Thymus (tissue), 11 donors: ENCODE measurements at regions not wholly inside any gene's neighbourhood (a gene's known extent, or its start where the extent isn't known, plus 50 kb on each side); places are given as distances from the start of the nearest gene placed in this dataset.

Experiments used
- DNase-seq, 9 donors: peaks; one replicate each; pipeline ENCODE4 v3.0.0-alpha.2; 2013; ENCODE audit warnings: low spot score in 9 of 9, low read depth in 6 of 9, missing footprints in 1 of 9
- H3K27ac ChIP-seq, 2 donors: one replicate each; pipeline ENCODE4 v1.5.1; 2013; ENCODE audit warnings: control low read depth in 1 of 2, low read depth in 1 of 2, low read length in 1 of 2, mild to moderate bottlenecking in 1 of 2, moderate library complexity in 1 of 2
- H3K27me3 ChIP-seq, 2 donors: one replicate each; pipeline ENCODE4 v1.5.1; 2013; ENCODE audit warnings: low read length in 1 of 2; ENCODE audit not compliant: control insufficient read depth in 2 of 2, insufficient read depth in 1 of 2
- H3K36me3 ChIP-seq, 2 donors: one replicate each; pipeline ENCODE4 v1.5.1; 2013; ENCODE audit warnings: low read length in 1 of 2, mild to moderate bottlenecking in 1 of 2, moderate library complexity in 1 of 2; ENCODE audit not compliant: control insufficient read depth in 2 of 2, insufficient read depth in 2 of 2
- H3K4me1 ChIP-seq, 2 donors: one replicate each; pipeline ENCODE4 v1.5.1; 2013; ENCODE audit warnings: low read length in 2 of 2; ENCODE audit not compliant: control insufficient read depth in 2 of 2, insufficient read depth in 2 of 2
- H3K4me3 ChIP-seq, 2 donors: one replicate each; pipeline ENCODE4 v1.5.1; 2013; ENCODE audit warnings: low read length in 2 of 2, control low read depth in 1 of 2, mild to moderate bottlenecking in 1 of 2
- H3K9me3 ChIP-seq, 2 donors: one replicate each; pipeline ENCODE4 v1.5.1; 2013; ENCODE audit warnings: low read length in 1 of 2, mild to moderate bottlenecking in 1 of 2; ENCODE audit not compliant: control insufficient read depth in 2 of 2, insufficient read depth in 1 of 2
- WGBS: extraction: QIAGEN DNeasy Blood & Tissue Kit; methylation state at CpG from one replicate; pipeline ENCODE4 v1.1.7; 2013; 5-methylcytosine and 5-hydroxymethylcytosine counted together
- donor health status: healthy.

DNA sequence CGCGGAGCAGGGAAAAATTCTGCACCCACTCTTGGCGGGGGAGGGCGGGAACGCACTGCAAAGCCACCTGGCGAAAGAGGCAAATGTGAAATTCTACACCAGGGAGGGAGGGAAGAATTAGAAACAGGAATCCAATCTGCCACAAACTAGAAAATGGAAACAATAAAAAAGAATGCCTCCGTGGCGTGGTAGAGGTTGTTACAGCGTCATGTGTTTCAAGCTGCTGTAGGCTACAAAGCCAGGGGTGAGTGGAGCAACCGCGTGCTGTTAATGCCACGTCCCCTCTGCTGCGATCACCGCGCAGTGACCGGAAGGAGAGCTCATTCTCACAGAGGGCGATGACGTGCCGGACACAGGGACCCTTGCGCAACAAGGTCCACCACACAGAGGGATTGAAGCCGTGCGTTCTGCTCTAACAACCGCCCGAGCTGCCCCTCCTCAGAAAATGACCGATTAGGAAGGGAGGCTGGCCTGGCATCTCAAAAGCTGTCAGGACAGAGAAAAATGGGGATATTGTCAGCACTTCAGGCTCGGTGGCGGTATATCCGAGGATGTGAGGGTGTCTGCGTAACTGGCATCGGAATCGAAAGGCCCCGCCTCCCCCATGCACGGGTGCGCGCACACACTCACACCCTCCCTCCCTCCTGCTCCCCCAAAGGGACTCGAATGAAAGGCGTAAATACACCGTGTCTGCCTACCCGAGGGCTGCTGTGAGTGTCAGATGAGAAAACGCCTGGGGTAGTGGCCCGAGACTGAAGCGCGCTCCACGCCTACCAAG is 70.8 kb upstream of the TNRC6C start:
- H3K4me3 ChIP-seq, result peak overlapping the region; percentile 32 to 52
- peak overlapping the region; percentile 56 to 63 for H3K27ac ChIP-seq
- WGBS, result 4% methylated on average over 44 of the region's 44 CpGs
- peaks cover 0 to 13% of the 10 kb centered on the region in 2 donors for H3K27me3 ChIP-seq
- DNase-seq, result peak in 4 of 9 donors; percentile 74 to 89 (median 76)
- peaks cover 45 to 87% of the 10 kb centered on the region in 2 donors for H3K4me1 ChIP-seq
- H3K36me3 ChIP-seq, result no peaks in the 10 kb centered on the region
- H3K9me3 ChIP-seq, result peaks cover 0 to 5% of the 10 kb centered on the region in 2 donors

DNA sequence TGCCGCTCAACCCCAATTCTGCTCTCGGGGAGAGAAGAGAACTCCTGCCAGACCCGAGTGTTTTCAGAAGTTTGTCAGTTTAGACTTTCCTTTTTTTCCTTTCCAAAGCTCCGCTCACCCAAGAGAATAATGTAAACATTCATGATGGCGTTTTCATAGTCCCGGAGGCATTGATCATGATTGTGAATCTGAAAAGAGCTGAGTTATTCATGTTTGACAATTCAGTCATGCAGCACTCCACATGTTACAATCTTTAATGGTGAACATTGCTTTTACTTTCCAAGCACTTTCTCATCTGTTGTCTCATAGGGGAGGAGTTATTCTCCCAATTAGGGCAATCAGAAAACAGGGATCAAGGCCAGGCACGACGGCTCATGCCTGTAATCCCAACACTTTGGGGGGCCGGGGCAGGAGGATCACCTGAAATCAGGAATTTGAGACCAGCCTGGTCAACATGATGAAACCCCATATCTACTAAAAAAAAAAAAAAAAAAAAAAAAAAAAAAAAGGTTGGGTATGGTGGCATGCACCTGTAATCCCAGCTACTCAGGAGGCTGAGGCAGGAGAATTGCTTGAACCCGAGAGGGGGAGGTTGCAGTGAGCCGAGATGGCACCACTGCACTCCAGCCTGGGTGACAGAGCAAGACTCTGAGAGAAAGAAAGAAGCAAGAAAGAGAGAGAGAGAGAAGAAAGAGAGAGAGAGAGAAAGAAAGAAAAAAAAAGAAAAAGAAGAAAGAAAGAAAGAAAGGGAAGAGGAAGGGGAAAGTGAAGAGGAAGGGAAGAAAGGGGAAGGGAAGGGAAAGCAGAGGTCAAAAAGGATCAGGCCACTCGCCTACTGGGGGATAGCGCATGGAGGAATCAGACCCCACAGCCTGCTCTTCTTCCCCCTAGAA is 70.0 kb upstream of the TNRC6C start:
- H3K9me3 ChIP-seq, result peaks cover 0 to 12% of the 10 kb centered on the region in 2 donors
- H3K36me3 ChIP-seq, result no peaks in the 10 kb centered on the region
- peaks cover 0 to 13% of the 10 kb centered on the region in 2 donors for H3K27me3 ChIP-seq
- H3K4me1 ChIP-seq, result peaks cover 44 to 87% of the 10 kb centered on the region in 2 donors
- 64% methylated on average over 13 of the region's 13 CpGs for WGBS
- H3K27ac ChIP-seq, result peak overlapping the region; percentile 56 to 63
- no peak for DNase-seq
- H3K4me3 ChIP-seq, result peak overlapping the region; percentile 32 to 52

DNA sequence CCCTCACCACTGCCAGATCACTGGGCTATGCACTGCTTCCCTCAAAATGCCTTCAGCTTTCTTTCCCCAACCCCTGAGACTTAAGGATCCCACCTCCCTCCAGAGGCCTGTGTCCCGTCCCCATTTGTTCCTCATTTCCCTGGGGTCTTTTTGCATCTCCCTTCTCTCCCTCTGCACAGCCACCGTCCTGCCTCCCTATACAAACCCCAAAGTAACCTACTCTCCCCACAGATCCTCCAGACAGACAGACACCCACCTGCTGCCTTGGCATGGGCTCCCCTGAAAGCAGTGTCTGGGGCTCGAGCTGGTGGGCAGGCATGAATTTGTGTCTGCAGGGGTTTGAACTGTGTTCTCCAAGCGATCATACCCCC is 69.4 kb upstream of the TNRC6C start:
- no peak for DNase-seq
- Histone ChIP-seq H3K27me3 (peaks cover 0 to 13% of the 10 kb centered on the region in 2 donors), H3K4me3 (no peak overlapping the region), H3K27ac (no peak overlapping the region), H3K4me1 (peaks cover 44 to 87% of the 10 kb centered on the region in 2 donors), H3K36me3 (no peaks in the 10 kb centered on the region), H3K9me3 (peaks cover 0 to 9% of the 10 kb centered on the region in 2 donors)
- WGBS, result 80% methylated on average over 4 of the region's 4 CpGs

DNA sequence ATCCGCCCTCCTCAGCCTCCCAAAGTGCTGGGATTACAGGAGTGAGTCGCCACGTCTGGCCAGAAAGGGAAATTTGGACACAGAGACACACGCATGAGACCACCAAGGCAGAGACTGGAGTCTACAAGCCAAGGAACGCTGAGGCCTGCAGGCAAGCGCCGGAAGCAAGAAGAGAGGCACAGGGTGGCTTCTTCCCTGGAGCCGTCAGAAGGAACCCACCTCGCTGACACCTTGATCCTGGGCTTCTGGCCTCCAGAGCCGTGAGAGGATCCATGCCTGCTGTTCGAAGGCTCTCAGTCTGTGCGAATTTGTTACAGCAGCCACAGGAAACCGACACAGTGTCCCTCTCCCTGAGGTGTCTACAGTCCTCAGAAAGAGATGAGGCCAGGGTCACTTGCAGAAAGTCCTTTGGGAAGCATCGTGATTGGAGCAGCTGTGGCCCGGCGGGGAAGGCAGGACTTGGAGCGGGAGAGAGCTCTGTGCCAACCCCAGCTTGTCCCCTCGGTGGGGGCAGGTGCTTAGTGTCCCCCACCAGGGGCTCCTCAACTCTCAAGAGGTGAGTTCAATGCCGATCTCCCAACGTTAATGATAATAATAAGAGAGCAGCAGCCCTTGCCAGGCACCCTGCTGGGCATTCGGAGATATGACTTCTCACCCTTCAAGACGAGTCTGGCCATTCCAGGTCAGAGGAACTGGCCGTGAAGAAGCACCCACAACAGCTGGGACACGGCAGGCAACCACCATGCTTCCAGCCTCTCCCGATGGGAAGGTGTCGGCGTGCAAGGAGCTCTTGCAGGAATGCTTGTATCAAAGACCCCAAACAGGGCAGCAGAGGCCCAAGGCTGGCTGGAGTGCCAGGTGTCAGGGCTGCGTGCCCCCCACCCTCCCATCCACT is 68.4 kb upstream of the TNRC6C start:
- no peak for DNase-seq
- H3K9me3 ChIP-seq, result peaks cover 0 to 7% of the 10 kb centered on the region in 2 donors
- H3K36me3 ChIP-seq, result no peaks in the 10 kb centered on the region
- H3K4me1 ChIP-seq, result peaks cover 45 to 88% of the 10 kb centered on the region in 2 donors
- no peak overlapping the region for H3K27ac ChIP-seq
- peaks cover 0 to 13% of the 10 kb centered on the region in 2 donors for H3K27me3 ChIP-seq
- WGBS, result 97% methylated on average over 28 of the region's 28 CpGs
- H3K4me3 ChIP-seq, result no peak overlapping the region

DNA sequence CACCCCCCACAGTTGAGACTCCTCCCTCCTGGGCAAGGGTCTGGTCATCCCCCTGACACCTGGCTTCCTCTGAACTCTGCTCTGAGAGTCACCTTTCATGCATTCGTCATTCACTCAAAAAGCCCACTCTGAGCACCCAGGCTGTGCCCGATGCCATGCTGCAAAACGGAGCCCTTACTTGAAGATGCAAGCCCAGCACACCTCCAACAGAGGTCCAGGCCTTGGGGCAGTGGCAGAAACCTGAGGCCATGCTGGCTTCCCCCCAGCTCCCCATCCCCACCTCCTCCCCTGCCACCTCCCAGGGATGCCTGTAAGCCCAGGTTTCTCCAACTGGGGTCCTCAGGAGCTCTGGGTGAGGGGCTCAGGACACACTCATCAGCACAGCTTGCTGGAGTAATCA is 67.7 kb upstream of the TNRC6C start:
- Histone ChIP-seq H3K36me3 (no peaks in the 10 kb centered on the region), H3K4me1 (peaks cover 45 to 89% of the 10 kb centered on the region in 2 donors), H3K9me3 (peaks cover 0 to 7% of the 10 kb centered on the region in 2 donors), H3K4me3 (no peak overlapping the region), H3K27ac (no peak overlapping the region), H3K27me3 (peaks cover 0 to 13% of the 10 kb centered on the region in 2 donors)
- no peak for DNase-seq
- WGBS, result 92% methylated on average over 3 of the region's 3 CpGs

DNA sequence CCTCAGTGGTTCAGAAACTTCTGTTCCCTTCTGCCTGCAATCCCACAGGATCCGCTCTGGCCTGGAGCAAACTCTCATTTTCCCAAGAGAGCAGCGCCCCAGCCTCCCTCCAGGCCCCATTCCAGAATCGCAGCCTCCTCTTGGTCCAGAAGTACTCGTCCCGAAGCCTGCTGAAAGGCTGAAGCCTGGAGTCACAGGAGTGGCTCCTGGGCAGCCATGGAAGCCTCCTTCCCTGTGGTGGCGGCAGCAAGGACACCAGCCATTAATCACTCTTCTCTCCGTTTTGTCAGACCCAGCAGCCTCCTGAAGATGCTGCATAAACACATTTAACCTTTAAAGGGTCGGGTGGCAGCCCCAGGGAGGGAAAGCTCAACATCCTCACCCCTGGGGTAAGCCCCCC is 66.9 kb upstream of the TNRC6C start:
- Histone ChIP-seq H3K36me3 (no peaks in the 10 kb centered on the region), H3K9me3 (peaks cover 0 to 7% of the 10 kb centered on the region in 2 donors), H3K4me3 (no peak overlapping the region), H3K4me1 (peaks cover 45 to 87% of the 10 kb centered on the region in 2 donors), H3K27ac (no peak overlapping the region), H3K27me3 (peaks cover 0 to 9% of the 10 kb centered on the region in 2 donors)
- WGBS, result 93% methylated on average over 8 of the region's 8 CpGs
- DNase-seq, result no peak

DNA sequence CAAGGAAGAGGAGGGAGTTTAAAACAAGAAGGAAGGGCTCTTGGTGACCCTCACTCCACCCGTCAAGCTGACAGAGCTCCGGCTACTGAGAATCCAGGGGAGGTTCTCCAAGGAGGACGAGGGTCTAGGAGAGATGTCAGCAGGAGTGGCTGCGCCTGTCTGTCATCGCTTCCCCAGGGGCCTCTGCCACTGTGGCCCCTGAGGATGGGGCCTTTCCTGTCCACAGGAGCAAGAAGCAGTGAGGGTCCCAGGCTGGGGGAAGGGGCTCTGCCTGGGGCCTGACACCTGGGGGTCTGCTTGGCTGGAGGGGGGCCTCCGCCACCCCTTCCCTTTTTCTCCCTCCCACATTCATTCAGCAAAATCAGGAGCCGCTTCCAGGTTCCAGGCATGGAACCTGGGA is 66.5 kb upstream of the TNRC6C start:
- over 99% methylated on average over 7 of the region's 7 CpGs for WGBS
- peaks cover 45 to 84% of the 10 kb centered on the region in 2 donors for H3K4me1 ChIP-seq
- no peak for DNase-seq

DNA sequence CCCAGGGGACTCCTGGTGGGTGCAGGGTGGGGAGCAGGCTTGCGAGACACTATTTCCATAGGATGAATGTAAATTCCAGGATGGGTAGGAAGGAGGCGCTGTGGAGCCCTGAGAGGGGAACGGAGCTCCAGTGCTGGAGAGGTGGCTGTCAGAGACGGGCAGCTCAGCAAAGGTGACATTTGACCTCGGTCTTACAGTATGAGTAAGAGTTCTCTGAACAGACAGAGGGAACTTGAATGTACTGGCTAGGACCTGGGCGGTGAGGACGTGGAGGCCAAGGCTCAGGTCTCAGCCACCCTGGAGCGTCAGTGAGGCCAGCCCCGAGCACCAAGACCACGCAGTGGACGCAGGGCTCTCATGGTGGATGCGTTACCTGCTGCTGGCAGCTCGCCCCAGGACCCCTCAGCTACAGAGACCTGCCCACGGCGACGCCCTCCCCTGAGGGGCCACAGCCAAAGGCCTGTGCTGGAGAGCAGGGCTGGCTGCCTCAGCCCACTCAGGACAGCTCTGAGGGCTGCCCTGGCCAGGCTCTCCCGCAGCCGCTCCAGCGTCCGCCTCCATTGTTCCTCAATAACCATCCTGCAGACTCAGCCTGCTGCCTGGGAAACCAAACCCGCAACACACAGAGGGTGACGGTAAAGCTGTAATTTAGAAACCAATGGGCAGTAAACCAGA is 65.9 kb upstream of the TNRC6C start:
- H3K36me3 ChIP-seq, result no peaks in the 10 kb centered on the region
- H3K9me3 ChIP-seq, result peaks cover 0 to 7% of the 10 kb centered on the region in 2 donors
- H3K27ac ChIP-seq, result peak overlapping the region in 1 of 2 donors; percentile 75
- 90% methylated on average over 22 of the region's 22 CpGs for WGBS
- peaks cover 39 to 84% of the 10 kb centered on the region in 2 donors for H3K4me1 ChIP-seq
- DNase-seq, result peak in 1 of 9 donors; percentile 57
- peaks cover 0 to 2% of the 10 kb centered on the region in 2 donors for H3K27me3 ChIP-seq
- no peak overlapping the region for H3K4me3 ChIP-seq

More for the DNA sequence above, 66.5 kb upstream of the TNRC6C start:
- H3K27me3 ChIP-seq, result peaks cover 0 to 7% of the 10 kb centered on the region in 2 donors
- no peak overlapping the region for H3K27ac ChIP-seq
- H3K36me3 ChIP-seq, result no peaks in the 10 kb centered on the region
- no peak overlapping the region for H3K4me3 ChIP-seq
- H3K9me3 ChIP-seq, result peaks cover 0 to 7% of the 10 kb centered on the region in 2 donors
